H1 (cell line): ENCODE measurements at regions not wholly inside any gene's neighbourhood (a gene's known extent, or its start where the extent isn't known, plus 50 kb on each side); places are given as distances from the start of the nearest gene placed in this dataset.

Experiments used
- CTCF ChIA-PET: fragments of 300-600 bp; sonication (Branson Sonifier 250); formaldehyde crosslinking; loops from one replicate; lab custom pipeline; 2021; ENCODE audit not compliant: partially characterized antibody; lab: Charles Lee
- POLR2A ChIA-PET: fragments of 300-600 bp; sonication (Branson Sonifier 250); formaldehyde crosslinking; loops from one replicate; lab custom pipeline; 2021; ENCODE audit warnings: inconsistent platforms; ENCODE audit not compliant: partially characterized antibody; lab: Charles Lee
- DNase-seq, 2 experiments: peaks; one replicate each; pipeline versions ENCODE4 v3.0.0 to v3.0.0-alpha.2; 2010 to 2022; ENCODE audit warnings: low spot score in 2 of 2, low read depth in 1 of 2, mixed read lengths in 1 of 2
- FAIRE-seq: peaks from 2 replicates; lab custom pipeline; 2011; peaks lifted over from hg19 to GRCh38; lab: Jason Lieb, UNC
- H2AFZ ChIP-seq: 2 replicates; pipeline ENCODE4 v1.8.1; 2012; ENCODE audit warnings: low read length, inconsistent platforms
- H2AK5ac ChIP-seq: 2 replicates; pipeline ENCODE4 v1.6.1; 2013; ENCODE audit warnings: low read depth, low read length
- H2BK120ac ChIP-seq: replicated peaks from 2 replicates; pipeline ENCODE3; 2013; ENCODE audit warnings: low read depth, low read length, inconsistent platforms
- H2BK12ac ChIP-seq: 2 replicates; pipeline ENCODE4 v1.6.1; 2013; ENCODE audit warnings: low read depth, low read length
- H2BK15ac ChIP-seq: 2 replicates; pipeline ENCODE4 v1.6.1; 2013; ENCODE audit warnings: low read length
- H2BK20ac ChIP-seq: 2 replicates; pipeline ENCODE4 v1.6.1; 2013; ENCODE audit warnings: low read length
- H2BK5ac ChIP-seq: 2 replicates; pipeline ENCODE4 v1.6.1; 2013; ENCODE audit warnings: low read depth, low read length
- H3K14ac ChIP-seq: 2 replicates; pipeline ENCODE4 v1.6.1; 2013; ENCODE audit warnings: inconsistent platforms; ENCODE audit not compliant: insufficient read length
- H3K18ac ChIP-seq: 2 replicates; pipeline ENCODE4 v1.6.1; 2013; ENCODE audit warnings: low read length; ENCODE audit errors: extremely low read depth
- H3K23ac ChIP-seq: 2 replicates; pipeline ENCODE4 v1.6.1; 2013; ENCODE audit warnings: inconsistent platforms; ENCODE audit not compliant: insufficient read length
- H3K23me2 ChIP-seq: 2 replicates; pipeline ENCODE4 v1.6.1; 2013; ENCODE audit warnings: low read depth, low read length
- H3K27ac ChIP-seq: 2 replicates; pipeline ENCODE4 v1.6.1; 2011; ENCODE audit warnings: low read depth, low read length, inconsistent platforms
- H3K27me3 ChIP-seq, 4 experiments: replicated peaks in 1 of 4; 1 replicate in 1 of 4; 2 replicates in 3 of 4; pipeline versions ENCODE4 v1.6.1 to v1.8.1; 2011 to 2013; ENCODE audit warnings: low read length in 3 of 4, mild to moderate bottlenecking in 3 of 4, inconsistent platforms in 2 of 4, mixed read lengths in 2 of 4, moderate library complexity in 1 of 4; ENCODE audit not compliant: control insufficient read depth in 3 of 4, insufficient read depth in 3 of 4; ENCODE audit errors: extremely low read depth in 1 of 4
- H3K36me3 ChIP-seq, 4 experiments: 2 replicates each; pipeline versions ENCODE4 v1.6.1 to v1.8.1; 2011 to 2013; ENCODE audit warnings: mild to moderate bottlenecking in 4 of 4, low read length in 3 of 4, moderate library complexity in 2 of 4, control low read depth in 1 of 4, inconsistent platforms in 1 of 4; ENCODE audit not compliant: insufficient read depth in 4 of 4, control insufficient read depth in 2 of 4
- H3K4ac ChIP-seq: replicated peaks from 2 replicates; pipeline ENCODE3; 2013; ENCODE audit warnings: low read length, low read depth, mixed read lengths, inconsistent platforms; ENCODE audit not compliant: insufficient read length
- H3K4me1 ChIP-seq, 4 experiments: replicated peaks in 1 of 4; 1 replicate in 1 of 4; 2 replicates in 3 of 4; pipeline versions ENCODE4 v1.6.1 to v1.8.1; 2011 to 2013; ENCODE audit warnings: low read length in 3 of 4, inconsistent platforms in 2 of 4, mixed read lengths in 1 of 4; ENCODE audit not compliant: insufficient read depth in 4 of 4, control insufficient read depth in 3 of 4
- H3K4me2 ChIP-seq, 2 experiments: 2 replicates each; pipeline versions ENCODE4 v1.6.1 to v1.8.1; 2011 to 2013; ENCODE audit warnings: low read depth in 2 of 2, low read length in 2 of 2, control low read depth in 1 of 2, inconsistent platforms in 1 of 2, mild to moderate bottlenecking in 1 of 2; ENCODE audit not compliant: insufficient read depth in 1 of 2
- H3K4me3 ChIP-seq, 4 experiments: fragments of 200-600, 300-600 bp in 1 of 4; sonication (generic), shearing (Covaris generic), sonication (Bioruptor Twin) in 1 of 4; 2 replicates each; pipeline versions ENCODE4 v1.5.1 to v1.8.1; 2011 to 2016; ENCODE audit warnings: low read length in 4 of 4, low read depth in 3 of 4, control low read depth in 2 of 4, inconsistent platforms in 2 of 4, mild to moderate bottlenecking in 2 of 4, mixed read lengths in 1 of 4, moderate library complexity in 1 of 4; ENCODE audit not compliant: insufficient read depth in 2 of 4; ENCODE audit errors: extremely low read depth in 1 of 4
- H3K56ac ChIP-seq: replicated peaks from 2 replicates; pipeline ENCODE3; 2013; ENCODE audit warnings: low read depth, mild to moderate bottlenecking, mixed read lengths, low read length, inconsistent platforms; ENCODE audit not compliant: insufficient read length
- H3K79me1 ChIP-seq: 2 replicates; pipeline ENCODE4 v1.6.1; 2013; ENCODE audit warnings: low read depth, low read length, control low read depth
- H3K79me2 ChIP-seq, 2 experiments: 2 replicates each; pipeline versions ENCODE4 v1.6.1 to v1.8.1; 2012 to 2013; ENCODE audit warnings: low read length in 2 of 2, mild to moderate bottlenecking in 2 of 2, inconsistent platforms in 1 of 2; ENCODE audit not compliant: insufficient read depth in 2 of 2, control insufficient read depth in 1 of 2
- H3K9ac ChIP-seq, 4 experiments: replicated peaks in 1 of 4; 1 replicate in 1 of 4; 2 replicates in 3 of 4; pipeline versions ENCODE4 v1.6.1 to v1.8.1; 2011 to 2013; ENCODE audit warnings: low read depth in 3 of 4, low read length in 3 of 4, control low read depth in 2 of 4, mild to moderate bottlenecking in 2 of 4, moderate library complexity in 2 of 4, inconsistent platforms in 1 of 4; ENCODE audit errors: extremely low read depth in 1 of 4
- H3K9me3 ChIP-seq, 2 experiments: 2 replicates each; pipeline versions ENCODE4 v1.6.1 to v1.8.1; 2012 to 2013; ENCODE audit warnings: mild to moderate bottlenecking in 2 of 2, moderate library complexity in 2 of 2, control low read depth in 1 of 2, inconsistent platforms in 1 of 2, low read depth in 1 of 2, low read length in 1 of 2, mixed read lengths in 1 of 2; ENCODE audit not compliant: insufficient read depth in 2 of 2
- H4K20me1 ChIP-seq, 2 experiments: replicated peaks in 1 of 2; 2 replicates each; pipeline versions ENCODE3 to v1.8.1; 2011 to 2013; ENCODE audit warnings: inconsistent platforms in 2 of 2, low read length in 2 of 2, mild to moderate bottlenecking in 1 of 2; ENCODE audit not compliant: insufficient read depth in 2 of 2, control insufficient read depth in 1 of 2
- H4K5ac ChIP-seq: 2 replicates; pipeline ENCODE4 v1.6.1; 2013; ENCODE audit warnings: low read length, low read depth, mixed read lengths, inconsistent platforms; ENCODE audit not compliant: insufficient read length
- H4K8ac ChIP-seq: 2 replicates; pipeline ENCODE4 v1.8.0; 2013; ENCODE audit warnings: mild to moderate bottlenecking, moderate library complexity, low read length, inconsistent platforms; ENCODE audit not compliant: insufficient read depth; ENCODE audit errors: extremely low read depth
- H4K91ac ChIP-seq: replicated peaks from 2 replicates; pipeline ENCODE3; 2013; ENCODE audit warnings: low read length, mixed read lengths, inconsistent platforms; ENCODE audit not compliant: insufficient read length
- ATF2 ChIP-seq: IDR thresholded peaks from 2 replicates; pipeline ENCODE4 v1.6.1; 2012; ENCODE audit warnings: low read length, inconsistent platforms
- NRF1 ChIP-seq: IDR thresholded peaks from 2 replicates; pipeline ENCODE4 v1.6.1; 2011; ENCODE audit warnings: mild to moderate bottlenecking, low read depth, low read length, improper control_type of control experiment
- POLR2A ChIP-seq, 2 experiments: IDR thresholded peaks; 1 replicate in 1 of 2; 2 replicates in 1 of 2; pipeline ENCODE4 v1.6.1; 2011; ENCODE audit warnings: low read depth in 2 of 2, low read length in 2 of 2, mild to moderate bottlenecking in 2 of 2; ENCODE audit errors: control extremely low read depth in 1 of 2
- SIX5 ChIP-seq: IDR thresholded peaks from 2 replicates; pipeline ENCODE4 v1.6.1; 2011; ENCODE audit warnings: mild to moderate bottlenecking, low read depth, low read length
- WGBS, 2 experiments: shearing (Covaris generic) in 1 of 2; methylation state at CpG; one replicate each; pipeline versions ENCODE4 v1.1.6 to v1.1.7; 2013 to 2015; ENCODE audit warnings: low lambda C conversion rate in 2 of 2, mixed read lengths in 2 of 2, inconsistent platforms in 1 of 2, low coverage in 1 of 2, missing lambda C conversion rate in 1 of 2; ENCODE audit not compliant: insufficient replicate concordance in 2 of 2, insufficient coverage in 1 of 2, insufficient read length in 1 of 2; ENCODE audit errors: extremely low coverage in 1 of 2, missing lambda C conversion rate in 1 of 2; 5-methylcytosine and 5-hydroxymethylcytosine counted together

- Histone ChIP-seq H3K56ac (no peak overlapping the region), H3K23me2 (no peaks in the 10 kb centered on the region; the same call in 1 of the 2 replicates), H3K36me3 (no peaks in the 10 kb centered on the region), H3K23ac (no peak overlapping the region), H3K4me2 (no peak overlapping the region), H2BK12ac (no peak overlapping the region), H3K18ac (no peak overlapping the region), H2BK15ac (no peak overlapping the region), H3K79me2 (no peaks in the 10 kb centered on the region), H3K9me3 (no peaks in the 10 kb centered on the region), H2BK5ac (no peak overlapping the region), H3K27me3 (no peaks in the 10 kb centered on the region), H3K14ac (no peak overlapping the region), H2BK20ac (no peak overlapping the region), H3K4ac (no peak overlapping the region), H2AFZ (no peak overlapping the region), H3K4me3 (no peak overlapping the region), H3K27ac (no peak overlapping the region), H2AK5ac (no peak overlapping the region), H4K20me1 (no peaks in the 10 kb centered on the region), H3K4me1 (no peaks in the 10 kb centered on the region), H3K9ac (no peak overlapping the region), H4K5ac (no peak overlapping the region), H3K79me1 (no peaks in the 10 kb centered on the region), H4K8ac (no peak overlapping the region), H2BK120ac (no peak overlapping the region), H4K91ac (no peak overlapping the region)
- POLR2A ChIA-PET = no interaction called here
- FAIRE-seq = no peak
- TF ChIP-seq SIX5 = no peak
- TF ChIP-seq ATF2 = no peak
- TF ChIP-seq POLR2A (IDR thresholded peaks at IDR 0.05; ENCODE audit: control extremely low read depth in 1 of 2, low read depth in 2 of 2, low read length in 2 of 2) = no peak
- TF ChIP-seq NRF1 = no peak
- 91% methylated on average over 3 of the region's 3 CpGs; no CpG with 5 or more reads in 1 of the 2 experiments for WGBS, 2 experiments
- CTCF ChIA-PET = no interaction called here
- no peak for DNase-seq
These were observed 123.8 kb upstream of the CNTNAP5 start for GRCh38 chr2:123901256-123901655.
